ENCODE measurements at regions not wholly inside any gene's neighbourhood (a gene's known extent, or its start where the extent isn't known, plus 50 kb on each side); places are given as distances from the start of the nearest gene placed in this dataset.

DNA sequence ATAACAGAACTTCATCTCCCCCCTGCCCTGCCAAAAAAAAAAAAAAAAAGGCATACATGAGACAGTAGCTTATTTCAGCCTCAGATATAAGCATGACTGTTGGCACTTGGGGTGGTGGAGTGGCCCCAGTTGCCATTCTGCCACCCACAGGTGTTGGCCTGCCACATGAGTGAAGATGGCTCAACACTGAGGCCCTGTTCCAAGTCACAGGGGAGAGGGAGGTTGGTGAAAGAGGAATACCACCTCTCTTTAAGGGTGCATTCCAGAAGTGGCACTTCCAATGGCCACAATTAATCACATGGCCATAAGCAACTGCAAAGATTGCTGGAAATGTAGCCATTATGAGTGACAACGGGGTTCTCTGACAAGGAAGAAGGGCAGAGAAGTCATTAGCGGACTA, 61.9 kb upstream of the JARID2 start:
- Histone ChIP-seq H3F3A (replicated peaks; ENCODE audit: insufficient read depth) (no peaks in the 10 kb centered on the region), H2AFZ (ENCODE audit: low read depth) (no peak overlapping the region), H3K27me3 (ENCODE audit: insufficient read depth) (no peaks in the 10 kb centered on the region), H3K4me2 (no peak overlapping the region), H3K4me3 (ENCODE audit: low read depth in 2 of 2, low read length in 1 of 2) (no peak overlapping the region), H4K20me1 (ENCODE audit: insufficient read depth) (no peaks in the 10 kb centered on the region), H3K36me3 (replicated peaks in 1 of 2; ENCODE audit: control insufficient read depth in 1 of 2, insufficient read depth in 2 of 2, low read length in 1 of 2) (no peaks in the 10 kb centered on the region), H3K27ac (ENCODE audit: low read depth in 2 of 2, low read length in 1 of 2) (no peak overlapping the region), H3K9me2 (no peaks in the 10 kb centered on the region), H3K9me3 (no peaks in the 10 kb centered on the region), H3K9ac (no peak overlapping the region), H3K79me2 (ENCODE audit: insufficient read depth) (no peaks in the 10 kb centered on the region), H3K4me1 (ENCODE audit: control insufficient read depth in 1 of 2, insufficient read depth in 2 of 2, low read depth in 1 of 2, low read length in 1 of 2) (no peaks in the 10 kb centered on the region)
- TF ChIP-seq CTCF (IDR thresholded peaks at IDR 0.05) (no peak), RAD21 (IDR thresholded peaks at IDR 0.05; ENCODE audit: low read length) (no peak), RCOR1 (IDR thresholded peaks at IDR 0.05; ENCODE audit: low read length) (no peak), JUND (IDR thresholded peaks at IDR 0.05) (no peak), MEF2A (IDR thresholded peaks at IDR 0.05; ENCODE audit: borderline replicate concordance, low read depth) (no peak), GATA2 (CRISPR knock-in tag; IDR thresholded peaks at IDR 0.05) (no peak), POLR2AphosphoS5 (IDR thresholded peaks at IDR 0.05; ENCODE audit: low read depth, low read length) (no peak), SIN3A (IDR thresholded peaks at IDR 0.05; ENCODE audit: borderline replicate concordance, low read depth, low read length) (no peak), NFIC (IDR thresholded peaks at IDR 0.05; ENCODE audit: borderline replicate concordance) (no peak), TEAD4 (IDR thresholded peaks at IDR 0.05; ENCODE audit: borderline replicate concordance, insufficient read depth) (no peak), ELF1 (IDR thresholded peaks at IDR 0.05) (no peak), FOXJ3 (CRISPR knock-in tag; IDR thresholded peaks at IDR 0.05) (no peak), NRF1 (IDR thresholded peaks at IDR 0.05; ENCODE audit: low read depth, low read length) (no peak), RFX5 (IDR thresholded peaks at IDR 0.05; ENCODE audit: low read length) (no peak), USF1 (IDR thresholded peaks at IDR 0.05; ENCODE audit: borderline replicate concordance, low read depth) (no peak), FOSL2 (IDR thresholded peaks at IDR 0.05; ENCODE audit: borderline replicate concordance, low read depth) (no peak)
- TF ChIP-seq, protein P1, sequence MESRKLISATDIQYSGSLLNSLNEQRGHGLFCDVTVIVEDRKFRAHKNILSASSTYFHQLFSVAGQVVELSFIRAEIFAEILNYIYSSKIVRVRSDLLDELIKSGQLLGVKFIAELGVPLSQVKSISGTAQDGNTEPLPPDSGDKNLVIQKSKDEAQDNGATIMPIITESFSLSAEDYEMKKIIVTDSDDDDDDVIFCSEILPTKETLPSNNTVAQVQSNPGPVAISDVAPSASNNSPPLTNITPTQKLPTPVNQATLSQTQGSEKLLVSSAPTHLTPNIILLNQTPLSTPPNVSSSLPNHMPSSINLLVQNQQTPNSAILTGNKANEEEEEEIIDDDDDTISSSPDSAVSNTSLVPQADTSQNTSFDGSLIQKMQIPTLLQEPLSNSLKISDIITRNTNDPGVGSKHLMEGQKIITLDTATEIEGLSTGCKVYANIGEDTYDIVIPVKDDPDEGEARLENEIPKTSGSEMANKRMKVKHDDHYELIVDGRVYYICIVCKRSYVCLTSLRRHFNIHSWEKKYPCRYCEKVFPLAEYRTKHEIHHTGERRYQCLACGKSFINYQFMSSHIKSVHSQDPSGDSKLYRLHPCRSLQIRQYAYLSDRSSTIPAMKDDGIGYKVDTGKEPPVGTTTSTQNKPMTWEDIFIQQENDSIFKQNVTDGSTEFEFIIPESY (IDR thresholded peaks at IDR 0.05; ENCODE audit: borderline replicate concordance, low read depth) = no peak
- TF ChIP-seq, protein P2, sequence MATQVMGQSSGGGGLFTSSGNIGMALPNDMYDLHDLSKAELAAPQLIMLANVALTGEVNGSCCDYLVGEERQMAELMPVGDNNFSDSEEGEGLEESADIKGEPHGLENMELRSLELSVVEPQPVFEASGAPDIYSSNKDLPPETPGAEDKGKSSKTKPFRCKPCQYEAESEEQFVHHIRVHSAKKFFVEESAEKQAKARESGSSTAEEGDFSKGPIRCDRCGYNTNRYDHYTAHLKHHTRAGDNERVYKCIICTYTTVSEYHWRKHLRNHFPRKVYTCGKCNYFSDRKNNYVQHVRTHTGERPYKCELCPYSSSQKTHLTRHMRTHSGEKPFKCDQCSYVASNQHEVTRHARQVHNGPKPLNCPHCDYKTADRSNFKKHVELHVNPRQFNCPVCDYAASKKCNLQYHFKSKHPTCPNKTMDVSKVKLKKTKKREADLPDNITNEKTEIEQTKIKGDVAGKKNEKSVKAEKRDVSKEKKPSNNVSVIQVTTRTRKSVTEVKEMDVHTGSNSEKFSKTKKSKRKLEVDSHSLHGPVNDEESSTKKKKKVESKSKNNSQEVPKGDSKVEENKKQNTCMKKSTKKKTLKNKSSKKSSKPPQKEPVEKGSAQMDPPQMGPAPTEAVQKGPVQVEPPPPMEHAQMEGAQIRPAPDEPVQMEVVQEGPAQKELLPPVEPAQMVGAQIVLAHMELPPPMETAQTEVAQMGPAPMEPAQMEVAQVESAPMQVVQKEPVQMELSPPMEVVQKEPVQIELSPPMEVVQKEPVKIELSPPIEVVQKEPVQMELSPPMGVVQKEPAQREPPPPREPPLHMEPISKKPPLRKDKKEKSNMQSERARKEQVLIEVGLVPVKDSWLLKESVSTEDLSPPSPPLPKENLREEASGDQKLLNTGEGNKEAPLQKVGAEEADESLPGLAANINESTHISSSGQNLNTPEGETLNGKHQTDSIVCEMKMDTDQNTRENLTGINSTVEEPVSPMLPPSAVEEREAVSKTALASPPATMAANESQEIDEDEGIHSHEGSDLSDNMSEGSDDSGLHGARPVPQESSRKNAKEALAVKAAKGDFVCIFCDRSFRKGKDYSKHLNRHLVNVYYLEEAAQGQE (IDR thresholded peaks at IDR 0.05; ENCODE audit: low read depth, low read length) = no peak
- TF ChIP-seq, protein P3, sequence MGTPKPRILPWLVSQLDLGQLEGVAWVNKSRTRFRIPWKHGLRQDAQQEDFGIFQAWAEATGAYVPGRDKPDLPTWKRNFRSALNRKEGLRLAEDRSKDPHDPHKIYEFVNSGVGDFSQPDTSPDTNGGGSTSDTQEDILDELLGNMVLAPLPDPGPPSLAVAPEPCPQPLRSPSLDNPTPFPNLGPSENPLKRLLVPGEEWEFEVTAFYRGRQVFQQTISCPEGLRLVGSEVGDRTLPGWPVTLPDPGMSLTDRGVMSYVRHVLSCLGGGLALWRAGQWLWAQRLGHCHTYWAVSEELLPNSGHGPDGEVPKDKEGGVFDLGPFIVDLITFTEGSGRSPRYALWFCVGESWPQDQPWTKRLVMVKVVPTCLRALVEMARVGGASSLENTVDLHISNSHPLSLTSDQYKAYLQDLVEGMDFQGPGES (IDR thresholded peaks at IDR 0.05; ENCODE audit: low read depth, low read length) = no peak
- WGBS (ENCODE audit: low lambda C conversion rate) = 50% methylated on average over 2 of the region's 2 CpGs
- no peak for DNase-seq
- CTCF ChIA-PET = no interaction called here
- POLR2A ChIA-PET = no interaction called here

Data from SK-N-SH (cell line).